Neural progenitor cell (in vitro differentiated cells): ENCODE measurements at regions not wholly inside any gene's neighbourhood (a gene's known extent, or its start where the extent isn't known, plus 50 kb on each side); places are given as distances from the start of the nearest gene placed in this dataset.

ENCODE experiments used
- DNase-seq: peaks from one replicate; pipeline ENCODE4 v3.0.0-alpha.2; 2016; ENCODE audit warnings: low spot score
- H2AFZ ChIP-seq: fragments of 200-600 bp; sonication (generic); replicated peaks from 2 replicates; pipeline ENCODE4 v1.6.1; 2016; ENCODE audit warnings: antibody characterized with exemption
- H3F3A ChIP-seq: fragments of 200-600 bp; sonication (generic); 2 replicates; pipeline ENCODE4 v1.6.1; 2016; ENCODE audit warnings: antibody characterized with exemption, low read depth
- H3K27ac ChIP-seq: fragments of 200-600 bp; sonication (generic); 2 replicates; pipeline ENCODE4 v1.5.1; 2016; ENCODE audit warnings: mild to moderate bottlenecking
- H3K27me3 ChIP-seq: fragments of 200-600 bp; sonication (generic); 2 replicates; pipeline ENCODE4 v1.6.1; 2016; ENCODE audit warnings: mild to moderate bottlenecking, moderate library complexity
- H3K36me3 ChIP-seq: fragments of 200-600 bp; sonication (generic); 2 replicates; pipeline ENCODE4 v1.5.1; 2016
- H3K4me1 ChIP-seq: fragments of 200-600 bp; sonication (generic); 2 replicates; pipeline ENCODE4 v1.6.1; 2016; ENCODE audit warnings: mixed run types
- H3K4me2 ChIP-seq: fragments of 200-600 bp; sonication (generic); 2 replicates; pipeline ENCODE4 v1.6.1; 2016
- H3K4me3 ChIP-seq: fragments of 200-600 bp; sonication (generic); 2 replicates; pipeline ENCODE4 v1.5.1; 2016
- H3K79me2 ChIP-seq: fragments of 200-600 bp; sonication (generic); 2 replicates; pipeline ENCODE4 v1.6.1; 2016; ENCODE audit warnings: low read depth
- H3K9ac ChIP-seq: fragments of 200-600 bp; sonication (generic); 2 replicates; pipeline ENCODE4 v1.6.1; 2016
- H3K9me3 ChIP-seq: fragments of 200-600 bp; sonication (generic); 2 replicates; pipeline ENCODE4 v1.5.1; 2016; ENCODE audit warnings: low read depth
- H4K20me1 ChIP-seq: fragments of 200-600 bp; sonication (generic); 2 replicates; pipeline ENCODE4 v1.6.1; 2016; ENCODE audit warnings: low read depth
- H3K27ac Mint-ChIP-seq: 3 replicates; pipeline ENCODE4 v1.8.0; 2021; ENCODE audit warnings: mixed read lengths
- H3K27me3 Mint-ChIP-seq: 2 replicates; pipeline ENCODE4 v1.8.0; 2022; ENCODE audit warnings: low read depth, mild to moderate bottlenecking, inconsistent platforms, moderate library complexity, mixed read lengths; ENCODE audit not compliant: insufficient read depth
- H3K36me3 Mint-ChIP-seq: 3 replicates; pipeline ENCODE4 v1.8.0; 2021; ENCODE audit warnings: mixed read lengths
- H3K4me1 Mint-ChIP-seq: 3 replicates; pipeline ENCODE4 v1.8.0; 2021; ENCODE audit warnings: mixed read lengths
- H3K4me3 Mint-ChIP-seq: 3 replicates; pipeline ENCODE4 v1.8.0; 2021; ENCODE audit warnings: mild to moderate bottlenecking, moderate library complexity, mixed read lengths
- H3K9me3 Mint-ChIP-seq: 3 replicates; pipeline ENCODE4 v1.8.0; 2020; ENCODE audit warnings: mixed read lengths
- CTCF ChIP-seq: fragments of 200-600 bp; sonication (generic); IDR thresholded peaks from 2 replicates; pipeline ENCODE4 v1.5.1; 2017; ENCODE audit warnings: antibody characterized with exemption, mild to moderate bottlenecking
- EZH2 ChIP-seq: fragments of 200-600 bp; sonication (generic); IDR thresholded peaks from 2 replicates; pipeline ENCODE4 v1.6.1; 2017; ENCODE audit warnings: antibody characterized with exemption, mild to moderate bottlenecking, moderate library complexity
- EZH2phosphoT487 ChIP-seq: fragments of 200-600 bp; sonication (generic); IDR thresholded peaks from 2 replicates; pipeline ENCODE4 v1.6.1; 2017; ENCODE audit warnings: antibody characterized with exemption

DNA sequence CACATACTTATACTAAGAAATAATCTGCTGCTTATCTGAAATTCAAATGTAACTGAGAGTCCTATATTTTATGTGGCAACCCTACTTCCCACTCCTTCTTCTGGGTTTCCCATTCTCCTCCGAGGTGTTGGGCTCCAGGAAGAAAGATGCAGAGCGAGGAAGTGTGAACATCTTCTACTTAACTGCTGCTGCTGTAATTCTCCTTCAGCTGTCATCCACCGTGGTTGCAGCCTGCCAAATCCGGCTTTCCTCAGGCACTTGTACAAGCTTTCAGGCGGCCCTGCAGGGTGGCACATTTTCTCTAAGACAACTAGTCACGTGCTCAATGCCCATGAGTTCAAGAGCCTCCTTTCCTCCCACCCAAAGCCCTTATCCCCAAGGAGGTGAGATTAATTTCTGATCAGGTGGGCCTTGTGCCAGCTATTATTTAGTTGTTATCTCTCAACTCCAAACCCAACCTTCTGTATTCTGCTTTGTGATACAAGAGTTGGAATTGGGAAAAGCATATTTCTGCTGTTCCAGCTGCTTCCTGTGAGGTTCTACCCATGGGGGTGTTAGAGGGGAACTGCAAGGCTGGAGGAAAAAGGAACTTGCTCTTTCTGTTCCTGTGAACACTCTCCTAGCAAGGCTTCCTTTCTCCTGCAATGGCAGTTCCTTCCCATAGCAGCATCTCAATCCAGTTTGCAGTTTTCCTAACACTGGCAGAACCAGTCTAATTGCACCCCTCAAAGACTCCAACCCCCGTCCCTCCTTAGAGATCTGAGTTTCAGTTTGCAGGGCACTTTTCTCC, 67.6 kb upstream of the RBBP6 start:
- no peaks in the 10 kb centered on the region for H3K4me1 ChIP-seq
- H3K4me1 Mint-ChIP-seq: peaks cover 6% of the 10 kb centered on the region
- no peaks in the 10 kb centered on the region for H3K79me2 ChIP-seq
- H3K4me3 ChIP-seq: no peak overlapping the region
- no peaks in the 10 kb centered on the region for H3F3A ChIP-seq
- H3K27me3 ChIP-seq: peaks cover 41% of the 10 kb centered on the region
- no peaks in the 10 kb centered on the region for H3K9me3 ChIP-seq
- H3K4me2 ChIP-seq: no peak overlapping the region
- H3K36me3 Mint-ChIP-seq: no peaks in the 10 kb centered on the region
- no peak for TF ChIP-seq EZH2phosphoT487
- no peak for TF ChIP-seq CTCF
- TF ChIP-seq EZH2: no peak
- peak; percentile 22 for DNase-seq
- H2AFZ ChIP-seq: no peak overlapping the region
- peaks cover 2% of the 10 kb centered on the region for H3K27me3 Mint-ChIP-seq
- peak overlapping the region; percentile 42 for H3K27ac Mint-ChIP-seq
- H3K4me3 Mint-ChIP-seq: no peak overlapping the region
- H3K36me3 ChIP-seq: no peaks in the 10 kb centered on the region
- H3K9me3 Mint-ChIP-seq: peaks cover 10% of the 10 kb centered on the region
- no peak overlapping the region for H3K9ac ChIP-seq
- H4K20me1 ChIP-seq: no peaks in the 10 kb centered on the region
- H3K27ac ChIP-seq: no peak overlapping the region

- H3K36me3 ChIP-seq: no peaks in the 10 kb centered on the region
- H3K4me3 ChIP-seq: no peak overlapping the region
- no peaks in the 10 kb centered on the region for H3K9me3 ChIP-seq
- peaks cover 24% of the 10 kb centered on the region for H3K4me1 Mint-ChIP-seq
- peaks cover 4% of the 10 kb centered on the region for H4K20me1 ChIP-seq
- H3F3A ChIP-seq: peaks cover 11% of the 10 kb centered on the region
- no peak overlapping the region for H3K4me2 ChIP-seq
- H3K27ac ChIP-seq: no peak overlapping the region
- H3K27ac Mint-ChIP-seq: peak overlapping the region; percentile 57
- H3K27me3 Mint-ChIP-seq: peaks cover 11% of the 10 kb centered on the region
- peaks cover 5% of the 10 kb centered on the region for H3K4me1 ChIP-seq
- peaks cover 78% of the 10 kb centered on the region for H3K27me3 ChIP-seq
- DNase-seq: no peak
- no peak overlapping the region for H3K9ac ChIP-seq
- no peaks in the 10 kb centered on the region for H3K36me3 Mint-ChIP-seq
- no peak overlapping the region for H2AFZ ChIP-seq
- TF ChIP-seq EZH2 (no peak), EZH2phosphoT487 (no peak), CTCF (no peak)
- H3K4me3 Mint-ChIP-seq: no peak overlapping the region
- no peaks in the 10 kb centered on the region for H3K79me2 ChIP-seq
- peaks cover 10% of the 10 kb centered on the region for H3K9me3 Mint-ChIP-seq
Observed at GRCh38 chr16:24477492-24477891, 61.9 kb upstream of the RBBP6 start.

DNA sequence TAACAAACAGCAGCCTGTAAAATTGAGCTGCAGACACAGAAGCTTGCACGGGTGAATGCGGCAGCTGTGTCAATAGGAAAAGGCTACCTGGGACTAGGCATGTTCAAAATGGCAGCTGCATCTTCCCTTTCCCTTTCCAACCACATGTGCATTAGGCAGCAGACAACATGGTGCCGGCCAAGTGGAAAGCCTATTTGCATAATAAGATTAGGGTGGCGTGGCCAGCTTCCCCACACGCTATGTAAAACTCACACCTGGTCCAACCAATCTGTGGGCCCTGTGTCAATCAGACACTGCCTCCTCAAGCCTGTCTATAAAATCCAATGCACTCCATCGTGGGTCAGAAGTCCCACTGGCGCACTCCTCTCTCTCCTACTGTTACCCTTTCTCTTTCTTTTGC, 61.0 kb upstream of the RBBP6 start:
- H3K27me3 Mint-ChIP-seq: peaks cover 13% of the 10 kb centered on the region
- TF ChIP-seq EZH2phosphoT487 (no peak), CTCF (no peak), EZH2 (no peak)
- Histone ChIP-seq H3K4me3 (no peak overlapping the region), H3K27me3 (peaks cover 79% of the 10 kb centered on the region), H3K9ac (no peak overlapping the region), H3K9me3 (no peaks in the 10 kb centered on the region), H3K4me1 (peaks cover 12% of the 10 kb centered on the region), H3K36me3 (no peaks in the 10 kb centered on the region), H2AFZ (no peak overlapping the region), H3K27ac (no peak overlapping the region), H3K79me2 (no peaks in the 10 kb centered on the region), H3K4me2 (no peak overlapping the region), H3F3A (peaks cover 20% of the 10 kb centered on the region), H4K20me1 (peaks cover 10% of the 10 kb centered on the region)
- H3K36me3 Mint-ChIP-seq: no peaks in the 10 kb centered on the region
- no peak overlapping the region for H3K4me3 Mint-ChIP-seq
- peak overlapping the region; percentile 27 for H3K27ac Mint-ChIP-seq
- peaks cover 33% of the 10 kb centered on the region for H3K4me1 Mint-ChIP-seq
- H3K9me3 Mint-ChIP-seq: peaks cover 15% of the 10 kb centered on the region
- peak; percentile 37 for DNase-seq
